Astrocyte (in vitro differentiated cells and primary cell): ENCODE measurements at regions not wholly inside any gene's neighbourhood (a gene's known extent, or its start where the extent isn't known, plus 50 kb on each side); places are given as distances from the start of the nearest gene placed in this dataset.

Experiments
- DNase-seq: peaks from one replicate; pipeline ENCODE4 v3.0.0-alpha.2; 2010; ENCODE audit warnings: low read depth
- FAIRE-seq: peaks from 2 replicates; lab custom pipeline; 2011; peaks lifted over from hg19 to GRCh38; lab: Jason Lieb, UNC
- H2AFZ ChIP-seq: 2 replicates; pipeline ENCODE4 v1.6.0; 2012; ENCODE audit warnings: low read depth, low read length, inconsistent platforms
- H3K27ac ChIP-seq: 2 replicates; pipeline ENCODE4 v1.5.1; 2011; ENCODE audit warnings: low read depth, low read length, inconsistent platforms
- H3K27me3 ChIP-seq: 2 replicates; pipeline ENCODE4 v1.6.0; 2011; ENCODE audit warnings: low read length, inconsistent platforms; ENCODE audit not compliant: insufficient read depth
- H3K36me3 ChIP-seq: 2 replicates; pipeline ENCODE4 v1.5.1; 2011; ENCODE audit warnings: low read length, inconsistent platforms; ENCODE audit not compliant: insufficient read depth
- H3K4me1 ChIP-seq: 2 replicates; pipeline ENCODE4 v1.5.1; 2011; ENCODE audit warnings: low read length, inconsistent platforms; ENCODE audit not compliant: insufficient read depth
- H3K4me2 ChIP-seq: 2 replicates; pipeline ENCODE4 v1.6.0; 2012; ENCODE audit warnings: low read length, inconsistent platforms
- H3K4me3 ChIP-seq: 2 replicates; pipeline ENCODE4 v1.5.1; 2011; ENCODE audit warnings: low read depth, mild to moderate bottlenecking, low read length, inconsistent platforms; ENCODE audit not compliant: insufficient read depth
- H3K79me2 ChIP-seq: 2 replicates; pipeline ENCODE4 v1.6.0; 2012; ENCODE audit warnings: mild to moderate bottlenecking, low read length, inconsistent platforms; ENCODE audit not compliant: insufficient read depth
- H3K9ac ChIP-seq: 2 replicates; pipeline ENCODE4 v1.6.0; 2012; ENCODE audit warnings: mild to moderate bottlenecking, low read length, inconsistent platforms
- H3K9me3 ChIP-seq: 2 replicates; pipeline ENCODE4 v1.5.1; 2012; ENCODE audit warnings: low read depth, mild to moderate bottlenecking, low read length, inconsistent platforms; ENCODE audit not compliant: insufficient read depth
- H4K20me1 ChIP-seq: 2 replicates; pipeline ENCODE4 v1.6.0; 2012; ENCODE audit warnings: low read length, inconsistent platforms; ENCODE audit not compliant: insufficient read depth
- H3K27ac Mint-ChIP-seq: one replicate; pipeline ENCODE4 v1.8.0; 2021; ENCODE audit warnings: mild to moderate bottlenecking, mixed read lengths; ENCODE audit not compliant: unreplicated experiment
- H3K27me3 Mint-ChIP-seq: one replicate; pipeline ENCODE4 v1.8.0; 2021; ENCODE audit warnings: low read depth, mixed read lengths; ENCODE audit not compliant: unreplicated experiment
- H3K36me3 Mint-ChIP-seq: one replicate; pipeline ENCODE4 v1.8.0; 2021; ENCODE audit warnings: low read depth, mixed read lengths; ENCODE audit not compliant: unreplicated experiment
- H3K4me1 Mint-ChIP-seq: one replicate; pipeline ENCODE4 v1.8.0; 2021; ENCODE audit warnings: low read depth, mixed read lengths; ENCODE audit not compliant: unreplicated experiment
- H3K4me3 Mint-ChIP-seq: one replicate; pipeline ENCODE4 v1.8.0; 2021; ENCODE audit warnings: mild to moderate bottlenecking, moderate library complexity, mixed read lengths; ENCODE audit not compliant: unreplicated experiment
- H3K9me3 Mint-ChIP-seq: one replicate; pipeline ENCODE4 v1.8.0; 2021; ENCODE audit warnings: mild to moderate bottlenecking, mixed read lengths; ENCODE audit not compliant: unreplicated experiment
- EZH2 ChIP-seq: IDR thresholded peaks from 2 replicates; pipeline ENCODE4 v1.6.1; 2012; ENCODE audit warnings: mild to moderate bottlenecking, low read length, inconsistent platforms; ENCODE audit not compliant: insufficient read depth
- TF ChIP-seq, protein P1 (sequence below): IDR thresholded peaks from 2 replicates; pipeline ENCODE4 v1.5.1; 2011; ENCODE audit warnings: low read depth, mild to moderate bottlenecking, inconsistent platforms, low read length, moderate library complexity; ENCODE audit not compliant: insufficient read depth

DNA sequence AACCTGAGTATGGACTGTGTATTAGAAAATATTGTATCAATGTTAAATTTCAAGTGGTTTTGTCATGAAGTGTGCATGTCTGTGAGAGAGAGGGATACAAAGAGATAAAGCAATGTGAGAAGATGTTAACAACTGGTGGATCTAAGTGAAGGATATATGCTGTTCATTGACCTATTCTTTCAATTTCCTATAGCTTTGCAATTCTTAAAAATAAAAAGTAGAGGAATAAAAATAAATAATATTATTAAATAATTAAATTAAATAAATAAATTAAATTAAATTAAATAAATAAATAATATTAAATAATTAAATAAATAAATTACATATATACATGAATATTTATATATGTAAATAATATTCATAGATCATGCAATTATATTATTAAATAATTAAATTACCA, 131.2 kb upstream of the DACH1 start:
- DNase-seq (no peak), FAIRE-seq (no peak)
- no peaks in the 10 kb centered on the region for H3K27me3 ChIP-seq
- no peaks in the 10 kb centered on the region for H3K27me3 Mint-ChIP-seq
- no peaks in the 10 kb centered on the region for H4K20me1 ChIP-seq
- no peaks in the 10 kb centered on the region for H3K4me1 Mint-ChIP-seq
- no peak overlapping the region for H2AFZ ChIP-seq
- TF ChIP-seq EZH2, result no peak
- TF ChIP-seq, protein P1, sequence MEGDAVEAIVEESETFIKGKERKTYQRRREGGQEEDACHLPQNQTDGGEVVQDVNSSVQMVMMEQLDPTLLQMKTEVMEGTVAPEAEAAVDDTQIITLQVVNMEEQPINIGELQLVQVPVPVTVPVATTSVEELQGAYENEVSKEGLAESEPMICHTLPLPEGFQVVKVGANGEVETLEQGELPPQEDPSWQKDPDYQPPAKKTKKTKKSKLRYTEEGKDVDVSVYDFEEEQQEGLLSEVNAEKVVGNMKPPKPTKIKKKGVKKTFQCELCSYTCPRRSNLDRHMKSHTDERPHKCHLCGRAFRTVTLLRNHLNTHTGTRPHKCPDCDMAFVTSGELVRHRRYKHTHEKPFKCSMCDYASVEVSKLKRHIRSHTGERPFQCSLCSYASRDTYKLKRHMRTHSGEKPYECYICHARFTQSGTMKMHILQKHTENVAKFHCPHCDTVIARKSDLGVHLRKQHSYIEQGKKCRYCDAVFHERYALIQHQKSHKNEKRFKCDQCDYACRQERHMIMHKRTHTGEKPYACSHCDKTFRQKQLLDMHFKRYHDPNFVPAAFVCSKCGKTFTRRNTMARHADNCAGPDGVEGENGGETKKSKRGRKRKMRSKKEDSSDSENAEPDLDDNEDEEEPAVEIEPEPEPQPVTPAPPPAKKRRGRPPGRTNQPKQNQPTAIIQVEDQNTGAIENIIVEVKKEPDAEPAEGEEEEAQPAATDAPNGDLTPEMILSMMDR, result no peak
- H3K4me3 ChIP-seq, result no peak overlapping the region
- no peak overlapping the region for H3K9ac ChIP-seq
- H3K9me3 Mint-ChIP-seq, result no peaks in the 10 kb centered on the region
- no peak overlapping the region for H3K27ac ChIP-seq
- no peaks in the 10 kb centered on the region for H3K36me3 Mint-ChIP-seq
- no peak overlapping the region for H3K4me3 Mint-ChIP-seq
- no peak overlapping the region for H3K4me2 ChIP-seq
- no peak overlapping the region for H3K27ac Mint-ChIP-seq
- H3K9me3 ChIP-seq, result no peaks in the 10 kb centered on the region
- no peaks in the 10 kb centered on the region for H3K79me2 ChIP-seq
- no peaks in the 10 kb centered on the region for H3K36me3 ChIP-seq
- no peaks in the 10 kb centered on the region for H3K4me1 ChIP-seq

DNA sequence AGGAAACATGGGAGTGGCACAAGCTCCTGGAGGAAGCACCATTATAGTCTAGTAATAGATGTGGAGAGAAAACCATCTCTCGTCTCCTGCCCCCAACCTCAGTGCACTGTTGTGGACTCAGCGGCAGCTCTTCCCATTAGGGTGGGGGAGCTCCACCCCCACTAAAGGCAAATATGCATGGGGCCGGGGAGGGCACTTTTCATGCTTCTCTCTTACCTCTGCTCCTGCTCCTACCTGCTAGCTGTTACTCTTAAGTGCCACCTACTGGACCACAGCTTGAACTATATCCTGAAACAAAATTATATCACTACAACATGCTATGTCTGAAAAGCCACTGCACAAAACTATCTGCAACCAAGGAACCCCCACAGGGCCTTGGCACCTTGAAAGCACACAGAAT, 112.6 kb upstream of the DACH1 start:
- DNase-seq, result no peak
- peaks cover 3% of the 10 kb centered on the region for H3K9me3 Mint-ChIP-seq
- H3K27ac Mint-ChIP-seq, result no peak overlapping the region

DNA sequence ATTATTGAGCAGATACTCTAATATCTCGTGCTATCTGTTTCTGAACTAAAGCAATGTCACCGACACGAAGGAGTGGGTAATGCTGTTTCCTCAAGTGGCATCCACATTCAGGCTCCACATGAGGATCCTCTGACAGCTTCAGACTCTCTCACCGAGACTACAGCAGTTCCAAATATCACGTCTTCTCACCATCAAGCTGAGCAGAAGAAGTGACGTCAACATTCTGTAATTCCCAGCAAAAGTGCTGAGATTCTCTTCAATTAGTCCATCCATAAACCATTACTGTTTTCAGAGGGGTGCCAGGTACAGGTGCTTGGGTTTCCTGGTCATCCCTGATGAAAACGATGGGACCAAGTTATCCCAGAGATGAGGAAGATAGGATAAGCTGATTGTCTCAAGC, 110.0 kb upstream of the DACH1 start:
- no peak overlapping the region for H3K4me3 ChIP-seq
- no peaks in the 10 kb centered on the region for H3K4me1 Mint-ChIP-seq
- H3K9me3 ChIP-seq, result no peaks in the 10 kb centered on the region
- FAIRE-seq (no peak), DNase-seq (no peak)
- H3K9ac ChIP-seq, result no peak overlapping the region
- no peak for TF ChIP-seq EZH2
- TF ChIP-seq, protein P1, result no peak
- H3K79me2 ChIP-seq, result no peaks in the 10 kb centered on the region
- no peak overlapping the region for H3K27ac Mint-ChIP-seq
- no peaks in the 10 kb centered on the region for H3K4me1 ChIP-seq
- H3K4me2 ChIP-seq, result no peak overlapping the region
- no peaks in the 10 kb centered on the region for H3K36me3 ChIP-seq
- H3K27ac ChIP-seq, result no peak overlapping the region
- H3K36me3 Mint-ChIP-seq, result no peaks in the 10 kb centered on the region
- no peaks in the 10 kb centered on the region for H4K20me1 ChIP-seq
- H3K4me3 Mint-ChIP-seq, result no peak overlapping the region
- H3K9me3 Mint-ChIP-seq, result peaks cover 3% of the 10 kb centered on the region
- no peaks in the 10 kb centered on the region for H3K27me3 Mint-ChIP-seq
- no peak overlapping the region for H2AFZ ChIP-seq
- H3K27me3 ChIP-seq, result no peaks in the 10 kb centered on the region

More for the DNA sequence above, 112.6 kb upstream of the DACH1 start:
- no peaks in the 10 kb centered on the region for H4K20me1 ChIP-seq
- no peak overlapping the region for H3K4me3 Mint-ChIP-seq
- no peaks in the 10 kb centered on the region for H3K9me3 ChIP-seq
- TF ChIP-seq, protein P1, result no peak
- no peak overlapping the region for H3K4me3 ChIP-seq
- no peak overlapping the region for H2AFZ ChIP-seq
- FAIRE-seq, result no peak
- no peak overlapping the region for H3K4me2 ChIP-seq
- H3K36me3 ChIP-seq, result no peaks in the 10 kb centered on the region
- H3K4me1 ChIP-seq, result no peaks in the 10 kb centered on the region
- no peaks in the 10 kb centered on the region for H3K79me2 ChIP-seq
- H3K36me3 Mint-ChIP-seq, result no peaks in the 10 kb centered on the region
- H3K27me3 ChIP-seq, result no peaks in the 10 kb centered on the region
- no peak overlapping the region for H3K27ac ChIP-seq
- H3K4me1 Mint-ChIP-seq, result no peaks in the 10 kb centered on the region
- no peaks in the 10 kb centered on the region for H3K27me3 Mint-ChIP-seq
- H3K9ac ChIP-seq, result no peak overlapping the region
